ENCODE measurements at regions not wholly inside any gene's neighbourhood (a gene's known extent, or its start where the extent isn't known, plus 50 kb on each side); places are given as distances from the start of the nearest gene placed in this dataset.
A peak's percentile ranks its signal among the peaks of the same experiment; 100 is the strongest.
"Not testable (repeated sequence)": the region's sequence is repeated elsewhere in the genome, so short reads cannot be mapped to it uniquely, and the experiment has no call there.

- DNase-seq: no peak
Observed at GRCh38 chr9:17083258-17083657, 51.6 kb upstream of the CNTLN start.

- DNase-seq: no peak
Observed at GRCh38 chr9:17082343-17083064, 52.3 kb upstream of the CNTLN start.

GRCh38 chr9:17081814-17082213 lies 53.0 kb upstream of the CNTLN start:
- no peak for DNase-seq

- no peak for DNase-seq
Observed at GRCh38 chr9:17081351-17081750, 53.5 kb upstream of the CNTLN start.

GRCh38 chr9:17075758-17076485 lies 58.9 kb upstream of the CNTLN start:
- no peak for DNase-seq

GRCh38 chr9:17075146-17075757 lies 59.6 kb upstream of the CNTLN start:
- no peak for DNase-seq

GRCh38 chr9:17072563-17072962 lies 62.3 kb upstream of the CNTLN start:
- not testable (repeated sequence) for DNase-seq

GRCh38 chr9:17068671-17069070 lies 66.2 kb upstream of the CNTLN start:
- no peak for DNase-seq

- no peak for DNase-seq
Observed at GRCh38 chr9:17065062-17065461, 69.8 kb upstream of the CNTLN start.

GRCh38 chr9:17064558-17064957 lies 70.3 kb upstream of the CNTLN start:
- DNase-seq: no peak

- DNase-seq: peak; percentile 30
Observed at GRCh38 chr9:17063535-17064135, 71.2 kb upstream of the CNTLN start.

- no peak for DNase-seq
Observed at GRCh38 chr9:17062497-17062896, 72.3 kb upstream of the CNTLN start.

GRCh38 chr9:17060450-17060849 lies 74.4 kb upstream of the CNTLN start:
- no peak for DNase-seq

GRCh38 chr9:17059465-17059864 lies 75.4 kb upstream of the CNTLN start:
- no peak for DNase-seq

- no peak for DNase-seq
Observed at GRCh38 chr9:17057729-17058128, 77.1 kb upstream of the CNTLN start.

- no peak for DNase-seq
Observed at GRCh38 chr9:17052626-17053025, 82.2 kb upstream of the CNTLN start.

- DNase-seq: no peak
Observed at GRCh38 chr9:17045381-17045940, 89.4 kb upstream of the CNTLN start.

- no peak for DNase-seq
Observed at GRCh38 chr9:17031546-17031945, 103.3 kb upstream of the CNTLN start.

GRCh38 chr9:17025281-17025680 lies 109.6 kb upstream of the CNTLN start:
- DNase-seq: no peak

GRCh38 chr9:17024129-17024528 lies 110.7 kb upstream of the CNTLN start:
- DNase-seq: no peak

GRCh38 chr9:17021387-17021970 lies 113.4 kb upstream of the CNTLN start:
- no peak for DNase-seq

- DNase-seq: no peak
Observed at GRCh38 chr9:17019398-17019797, 115.4 kb upstream of the CNTLN start.
